ENCODE measurements at regions not wholly inside any gene's neighbourhood (a gene's known extent, or its start where the extent isn't known, plus 50 kb on each side); places are given as distances from the start of the nearest gene placed in this dataset.

DNA sequence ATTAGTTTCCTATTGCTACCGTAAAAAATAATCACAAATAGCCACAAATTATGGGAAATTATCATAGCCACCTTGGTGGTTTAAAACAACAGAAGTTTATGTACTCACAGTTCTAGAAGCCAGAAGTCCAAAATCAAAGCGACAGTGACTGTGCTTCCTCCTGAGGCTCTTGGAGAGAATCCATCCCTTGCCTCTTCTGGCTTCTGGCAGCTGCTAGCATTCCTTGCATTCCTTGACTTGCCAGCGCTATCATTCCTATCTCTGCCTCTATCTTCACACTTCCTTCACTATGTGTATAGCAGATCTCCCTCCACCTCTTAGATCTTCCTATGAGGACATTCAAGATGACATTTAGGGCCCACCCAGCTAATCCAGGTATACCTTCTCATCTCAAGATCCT, 180.1 kb upstream of the USP25 start:
- H3K36me3 ChIP-seq (ENCODE audit: control insufficient read depth in 4 of 4, insufficient read depth in 4 of 4, low read length in 4 of 4): no peaks in the 10 kb centered on the region
- H3K9ac ChIP-seq (ENCODE audit: insufficient read depth in 1 of 2, low read length in 2 of 2): no peak overlapping the region
- no peaks in the 10 kb centered on the region for H3K4me1 ChIP-seq (ENCODE audit: control insufficient read depth in 5 of 5, insufficient read depth in 5 of 5, low read length in 5 of 5)
- TF ChIP-seq, protein P1, sequence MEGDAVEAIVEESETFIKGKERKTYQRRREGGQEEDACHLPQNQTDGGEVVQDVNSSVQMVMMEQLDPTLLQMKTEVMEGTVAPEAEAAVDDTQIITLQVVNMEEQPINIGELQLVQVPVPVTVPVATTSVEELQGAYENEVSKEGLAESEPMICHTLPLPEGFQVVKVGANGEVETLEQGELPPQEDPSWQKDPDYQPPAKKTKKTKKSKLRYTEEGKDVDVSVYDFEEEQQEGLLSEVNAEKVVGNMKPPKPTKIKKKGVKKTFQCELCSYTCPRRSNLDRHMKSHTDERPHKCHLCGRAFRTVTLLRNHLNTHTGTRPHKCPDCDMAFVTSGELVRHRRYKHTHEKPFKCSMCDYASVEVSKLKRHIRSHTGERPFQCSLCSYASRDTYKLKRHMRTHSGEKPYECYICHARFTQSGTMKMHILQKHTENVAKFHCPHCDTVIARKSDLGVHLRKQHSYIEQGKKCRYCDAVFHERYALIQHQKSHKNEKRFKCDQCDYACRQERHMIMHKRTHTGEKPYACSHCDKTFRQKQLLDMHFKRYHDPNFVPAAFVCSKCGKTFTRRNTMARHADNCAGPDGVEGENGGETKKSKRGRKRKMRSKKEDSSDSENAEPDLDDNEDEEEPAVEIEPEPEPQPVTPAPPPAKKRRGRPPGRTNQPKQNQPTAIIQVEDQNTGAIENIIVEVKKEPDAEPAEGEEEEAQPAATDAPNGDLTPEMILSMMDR (IDR thresholded peaks at IDR 0.05; ENCODE audit: control extremely low read depth, extremely low read depth): no peak
- H3K4me3 ChIP-seq: no peak overlapping the region
- no peaks in the 10 kb centered on the region for H3K27me3 ChIP-seq (ENCODE audit: control insufficient read depth in 3 of 3, insufficient read depth in 3 of 3, low read length in 2 of 3)
- 62 to 64% methylated on average over 3 of the region's 3 CpGs for WGBS, 2 donors
- no peak overlapping the region for H3K27ac ChIP-seq (ENCODE audit: low read depth in 1 of 2, low read length in 1 of 2)
- ATAC-seq (ENCODE audit: insufficient read depth, low FRiP score) (no peak), DNase-seq (no peak)
- no peaks in the 10 kb centered on the region for H3K9me3 ChIP-seq (ENCODE audit: control insufficient read depth in 4 of 4, insufficient read depth in 3 of 4, low read length in 3 of 4)

DNA sequence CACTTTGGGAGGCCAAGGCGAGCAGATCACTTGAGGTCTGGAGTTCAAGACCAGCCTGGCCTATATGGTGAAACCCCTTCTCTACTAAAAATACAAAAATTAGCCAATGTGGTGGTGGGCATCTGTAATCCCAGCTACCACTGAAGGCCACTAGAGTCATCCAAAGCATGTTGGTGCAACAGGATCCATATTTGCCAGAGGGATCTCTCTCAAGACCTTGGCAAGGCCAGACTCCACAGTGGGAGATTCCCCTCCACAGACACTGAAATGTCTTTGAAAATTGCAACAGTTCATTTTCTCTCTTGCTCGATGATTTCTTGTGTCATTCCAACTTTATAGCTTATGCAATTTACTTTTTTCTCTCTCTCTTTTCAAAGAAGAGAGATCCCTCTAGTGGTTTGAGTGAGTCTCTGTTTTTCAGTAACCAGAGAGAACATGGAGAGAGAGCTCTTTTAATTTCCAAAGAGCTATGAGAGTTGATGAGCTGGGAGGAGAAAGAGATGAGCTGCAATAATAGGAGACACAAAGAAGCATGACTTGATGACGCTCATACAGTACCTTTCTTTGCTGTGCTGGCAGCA, 176.8 kb upstream of the USP25 start:
- no peak overlapping the region for H3K9ac ChIP-seq (ENCODE audit: insufficient read depth in 1 of 2, low read length in 2 of 2)
- no peak overlapping the region for H3K4me3 ChIP-seq
- DNase-seq (peak in 2 of 3 donors; percentile 2 to 4), ATAC-seq (ENCODE audit: insufficient read depth, low FRiP score) (no peak)
- no peaks in the 10 kb centered on the region for H3K36me3 ChIP-seq (ENCODE audit: control insufficient read depth in 4 of 4, insufficient read depth in 4 of 4, low read length in 4 of 4)
- H3K27ac ChIP-seq (ENCODE audit: low read depth in 1 of 2, low read length in 1 of 2): no peak overlapping the region
- TF ChIP-seq, protein P1 (IDR thresholded peaks at IDR 0.05; ENCODE audit: control extremely low read depth, extremely low read depth): peak; percentile 13
- no peaks in the 10 kb centered on the region for H3K4me1 ChIP-seq (ENCODE audit: control insufficient read depth in 5 of 5, insufficient read depth in 5 of 5, low read length in 5 of 5)
- H3K9me3 ChIP-seq (ENCODE audit: control insufficient read depth in 4 of 4, insufficient read depth in 3 of 4, low read length in 3 of 4): no peaks in the 10 kb centered on the region
- WGBS, 2 donors: 45 to 50% methylated on average over 3 of the region's 3 CpGs
- no peaks in the 10 kb centered on the region for H3K27me3 ChIP-seq (ENCODE audit: control insufficient read depth in 3 of 3, insufficient read depth in 3 of 3, low read length in 2 of 3)

DNA sequence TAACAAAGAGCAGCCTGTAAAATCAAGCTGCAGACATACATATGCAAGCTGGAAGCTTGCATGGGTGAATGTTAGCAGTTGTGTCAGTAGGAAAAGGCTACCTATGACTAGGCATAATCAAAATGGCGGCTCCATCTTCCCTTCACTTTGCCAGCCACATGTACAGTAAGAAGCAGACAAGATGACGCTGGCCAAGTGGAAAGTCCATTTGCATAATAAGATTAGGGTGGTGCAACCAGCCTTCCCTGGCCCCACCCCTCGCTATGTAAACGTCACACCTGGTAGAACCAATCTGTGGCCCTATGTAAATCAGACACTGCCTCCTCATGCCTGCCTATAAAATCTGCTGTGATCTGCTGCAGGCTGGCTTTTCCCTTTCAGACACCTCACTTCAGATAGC, 171.9 kb upstream of the USP25 start:
- 92 to 96% methylated on average over 4 of the region's 4 CpGs for WGBS, 2 donors
- Histone ChIP-seq H3K27me3 (ENCODE audit: control insufficient read depth in 3 of 3, insufficient read depth in 3 of 3, low read length in 2 of 3) (no peaks in the 10 kb centered on the region), H3K9ac (ENCODE audit: insufficient read depth in 1 of 2, low read length in 2 of 2) (no peak overlapping the region), H3K9me3 (ENCODE audit: control insufficient read depth in 4 of 4, insufficient read depth in 3 of 4, low read length in 3 of 4) (no peaks in the 10 kb centered on the region), H3K4me1 (ENCODE audit: control insufficient read depth in 5 of 5, insufficient read depth in 5 of 5, low read length in 5 of 5) (no peaks in the 10 kb centered on the region), H3K27ac (ENCODE audit: low read depth in 1 of 2, low read length in 1 of 2) (no peak overlapping the region), H3K36me3 (ENCODE audit: control insufficient read depth in 4 of 4, insufficient read depth in 4 of 4, low read length in 4 of 4) (no peaks in the 10 kb centered on the region), H3K4me3 (no peak overlapping the region)
- ATAC-seq (ENCODE audit: insufficient read depth, low FRiP score) (no peak), DNase-seq (no peak)
- TF ChIP-seq, protein P1 (IDR thresholded peaks at IDR 0.05; ENCODE audit: control extremely low read depth, extremely low read depth): no peak

DNA sequence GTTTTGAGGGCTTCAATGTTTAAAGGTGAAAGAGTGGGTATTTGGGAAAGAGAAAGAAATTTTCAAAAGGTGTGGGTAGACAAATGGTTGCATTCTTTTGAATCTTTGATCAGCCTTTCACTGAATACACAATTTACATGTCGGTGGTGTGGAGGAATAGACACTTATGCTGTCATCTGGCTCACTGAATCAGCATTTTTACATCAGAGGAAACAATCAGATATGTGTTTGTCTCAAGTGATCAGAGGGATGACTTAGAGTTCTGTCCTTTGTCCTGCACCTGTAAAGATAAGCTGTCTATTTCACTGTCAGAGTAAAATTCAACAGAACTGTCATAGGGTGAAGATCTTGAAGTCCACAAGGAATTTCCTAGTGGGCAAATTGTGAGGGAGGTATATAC, 170.9 kb upstream of the USP25 start:
- Histone ChIP-seq H3K4me1 (ENCODE audit: control insufficient read depth in 5 of 5, insufficient read depth in 5 of 5, low read length in 5 of 5) (no peaks in the 10 kb centered on the region), H3K27ac (ENCODE audit: low read depth in 1 of 2, low read length in 1 of 2) (no peak overlapping the region), H3K27me3 (ENCODE audit: control insufficient read depth in 3 of 3, insufficient read depth in 3 of 3, low read length in 2 of 3) (no peaks in the 10 kb centered on the region), H3K36me3 (ENCODE audit: control insufficient read depth in 4 of 4, insufficient read depth in 4 of 4, low read length in 4 of 4) (no peaks in the 10 kb centered on the region), H3K9ac (ENCODE audit: insufficient read depth in 1 of 2, low read length in 2 of 2) (no peak overlapping the region), H3K9me3 (ENCODE audit: control insufficient read depth in 4 of 4, insufficient read depth in 3 of 4, low read length in 3 of 4) (no peaks in the 10 kb centered on the region), H3K4me3 (no peak overlapping the region)
- TF ChIP-seq, protein P1 (IDR thresholded peaks at IDR 0.05; ENCODE audit: control extremely low read depth, extremely low read depth): no peak
- no peak for DNase-seq
- no peak for ATAC-seq (ENCODE audit: insufficient read depth, low FRiP score)
- WGBS, 2 donors: 56 to 59% methylated on average over 1 of the region's 1 CpG

All from lung (tissue), 11 donors.